Neural crest cell (in vitro differentiated cells): ENCODE measurements at regions not wholly inside any gene's neighbourhood (a gene's known extent, or its start where the extent isn't known, plus 50 kb on each side); places are given as distances from the start of the nearest gene placed in this dataset.

Experiments
- DNase-seq: peaks from one replicate; pipeline ENCODE4 v3.0.0; 2021; ENCODE audit warnings: low read depth, mixed read lengths, low spot score
- H3K27ac Mint-ChIP-seq: one replicate; pipeline ENCODE4 v1.8.0; 2021; ENCODE audit warnings: mild to moderate bottlenecking, mixed read lengths; ENCODE audit not compliant: unreplicated experiment
- H3K27me3 Mint-ChIP-seq: 2 replicates; pipeline ENCODE4 v1.8.0; 2021; ENCODE audit warnings: low read depth, mild to moderate bottlenecking, mixed read lengths
- H3K36me3 Mint-ChIP-seq: 2 replicates; pipeline ENCODE4 v1.8.0; 2021; ENCODE audit warnings: low read depth, mild to moderate bottlenecking, mixed read lengths
- H3K4me1 Mint-ChIP-seq: 2 replicates; pipeline ENCODE4 v1.8.0; 2021; ENCODE audit warnings: mixed read lengths
- H3K4me3 Mint-ChIP-seq: one replicate; pipeline ENCODE4 v1.8.0; 2021; ENCODE audit warnings: mild to moderate bottlenecking, mixed read lengths
- H3K9me3 Mint-ChIP-seq: 2 replicates; pipeline ENCODE4 v1.8.0; 2021; ENCODE audit warnings: mixed read lengths
- TF ChIP-seq, protein P1 (sequence below): fragments of 200-600 bp; sonication (generic); conservative IDR thresholded peaks from 2 replicates; pipeline ENCODE4 v1.5.0; 2021; ENCODE audit warnings: antibody characterized with exemption, mild to moderate bottlenecking

DNA sequence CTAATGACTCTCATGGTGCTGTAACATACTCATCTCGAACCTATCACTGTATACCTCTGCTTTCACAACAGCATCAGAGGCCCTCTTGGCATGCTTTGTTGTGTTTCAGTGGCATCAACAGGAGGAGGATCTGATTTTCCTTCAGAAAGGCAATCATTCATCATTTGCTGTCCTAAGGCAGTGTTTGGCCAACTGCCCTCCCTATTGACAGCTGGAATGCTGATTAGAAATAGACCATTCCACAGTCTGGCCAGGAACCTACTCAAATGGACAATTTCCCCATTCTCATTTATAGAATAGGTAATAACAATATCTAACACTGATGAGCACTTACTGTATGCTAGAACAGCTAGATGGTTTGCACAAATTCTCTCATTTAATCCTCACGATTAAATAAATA, 310.6 kb upstream of the PTBP2 start:
- TF ChIP-seq, protein P1, sequence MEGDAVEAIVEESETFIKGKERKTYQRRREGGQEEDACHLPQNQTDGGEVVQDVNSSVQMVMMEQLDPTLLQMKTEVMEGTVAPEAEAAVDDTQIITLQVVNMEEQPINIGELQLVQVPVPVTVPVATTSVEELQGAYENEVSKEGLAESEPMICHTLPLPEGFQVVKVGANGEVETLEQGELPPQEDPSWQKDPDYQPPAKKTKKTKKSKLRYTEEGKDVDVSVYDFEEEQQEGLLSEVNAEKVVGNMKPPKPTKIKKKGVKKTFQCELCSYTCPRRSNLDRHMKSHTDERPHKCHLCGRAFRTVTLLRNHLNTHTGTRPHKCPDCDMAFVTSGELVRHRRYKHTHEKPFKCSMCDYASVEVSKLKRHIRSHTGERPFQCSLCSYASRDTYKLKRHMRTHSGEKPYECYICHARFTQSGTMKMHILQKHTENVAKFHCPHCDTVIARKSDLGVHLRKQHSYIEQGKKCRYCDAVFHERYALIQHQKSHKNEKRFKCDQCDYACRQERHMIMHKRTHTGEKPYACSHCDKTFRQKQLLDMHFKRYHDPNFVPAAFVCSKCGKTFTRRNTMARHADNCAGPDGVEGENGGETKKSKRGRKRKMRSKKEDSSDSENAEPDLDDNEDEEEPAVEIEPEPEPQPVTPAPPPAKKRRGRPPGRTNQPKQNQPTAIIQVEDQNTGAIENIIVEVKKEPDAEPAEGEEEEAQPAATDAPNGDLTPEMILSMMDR, result no peak
- DNase-seq, result no peak
- no peaks in the 10 kb centered on the region for H3K36me3 Mint-ChIP-seq
- H3K9me3 Mint-ChIP-seq, result no peaks in the 10 kb centered on the region
- no peaks in the 10 kb centered on the region for H3K4me1 Mint-ChIP-seq
- no peak overlapping the region for H3K4me3 Mint-ChIP-seq
- no peak overlapping the region for H3K27ac Mint-ChIP-seq
- no peaks in the 10 kb centered on the region for H3K27me3 Mint-ChIP-seq

DNA sequence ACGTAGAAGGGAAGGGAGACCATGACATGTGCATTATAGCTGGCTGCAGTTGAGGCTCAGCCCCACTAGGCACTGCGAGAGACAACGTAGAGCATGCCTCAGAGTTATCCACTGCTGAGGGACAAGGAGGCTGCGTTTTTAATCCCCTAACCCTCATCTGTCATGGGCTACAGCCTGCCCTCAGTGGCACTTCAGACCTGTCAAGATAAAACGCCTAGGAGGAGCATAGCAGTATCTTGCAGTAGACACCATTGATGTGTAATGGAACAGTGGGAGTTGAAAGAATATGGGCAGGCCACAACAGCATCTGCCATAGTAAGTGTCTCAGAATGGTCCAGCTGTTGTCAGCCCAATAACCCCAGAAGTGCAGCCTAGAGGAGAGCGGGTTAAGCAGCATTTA, 307.0 kb upstream of the PTBP2 start:
- H3K27me3 Mint-ChIP-seq, result no peaks in the 10 kb centered on the region
- TF ChIP-seq, protein P1, result no peak
- no peaks in the 10 kb centered on the region for H3K9me3 Mint-ChIP-seq
- DNase-seq, result no peak
- no peaks in the 10 kb centered on the region for H3K4me1 Mint-ChIP-seq
- no peak overlapping the region for H3K4me3 Mint-ChIP-seq
- H3K36me3 Mint-ChIP-seq, result no peaks in the 10 kb centered on the region
- no peak overlapping the region for H3K27ac Mint-ChIP-seq

DNA sequence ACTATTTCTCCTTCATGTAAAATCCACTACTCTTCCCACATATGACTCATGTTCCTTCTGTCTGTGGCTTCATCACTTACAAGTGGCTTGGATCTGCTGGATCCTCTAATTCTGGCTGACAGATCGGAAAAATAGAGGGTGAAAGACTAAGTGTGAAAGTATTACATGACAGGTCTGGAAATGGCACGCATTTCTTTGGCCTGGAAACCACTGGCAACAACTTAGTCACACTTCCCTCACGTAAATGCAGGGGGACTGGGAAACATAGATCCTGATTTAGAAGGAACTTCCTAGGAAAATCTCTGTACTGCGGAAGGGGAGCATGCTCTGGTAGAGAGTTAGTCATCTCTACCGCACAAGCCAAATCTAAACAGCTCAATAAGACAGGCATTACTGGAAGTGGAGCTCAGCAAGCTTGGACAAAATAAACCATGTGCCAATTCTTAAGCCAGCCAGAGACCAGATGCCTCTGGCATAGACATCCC, 305.4 kb upstream of the PTBP2 start:
- Mint-ChIP-seq H3K36me3 (no peaks in the 10 kb centered on the region), H3K4me3 (no peak overlapping the region), H3K27me3 (no peaks in the 10 kb centered on the region), H3K4me1 (no peaks in the 10 kb centered on the region), H3K9me3 (no peaks in the 10 kb centered on the region), H3K27ac (no peak overlapping the region)
- TF ChIP-seq, protein P1, result no peak
- no peak for DNase-seq

DNA sequence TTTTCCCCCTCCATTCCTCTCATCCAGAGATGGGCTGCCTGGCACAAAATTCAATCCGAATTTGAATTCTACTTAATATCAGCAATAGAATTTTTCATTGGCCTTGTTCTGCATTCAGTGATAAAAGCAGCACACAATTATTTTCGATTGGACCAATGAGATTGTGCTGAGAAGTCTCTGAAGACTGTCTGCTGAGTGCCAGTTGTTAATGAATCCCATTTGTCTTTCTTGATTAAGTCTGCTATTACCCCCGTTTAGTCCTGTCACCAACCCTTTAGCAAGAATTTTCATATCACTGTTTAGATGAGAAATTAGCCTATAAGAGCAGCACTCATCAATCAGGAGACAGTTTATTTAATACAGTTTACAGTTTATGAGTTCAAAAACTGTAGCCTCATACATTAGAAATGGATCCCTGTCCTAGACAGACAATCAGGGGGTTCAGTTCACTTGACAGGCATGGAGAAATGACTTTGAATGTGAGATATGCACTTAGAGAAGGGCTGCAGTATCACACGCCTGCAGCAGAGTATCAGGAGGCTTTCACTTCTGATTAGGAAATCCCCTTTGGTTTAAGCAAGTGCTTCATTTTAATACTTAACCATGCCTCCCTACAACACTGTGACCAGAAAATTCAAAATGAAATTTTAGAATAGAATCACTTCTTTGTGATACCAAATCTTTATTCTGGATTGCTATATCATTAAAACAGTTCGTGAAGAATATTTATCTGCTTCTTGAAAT, 304.7 kb upstream of the PTBP2 start:
- Mint-ChIP-seq H3K9me3 (no peaks in the 10 kb centered on the region), H3K27ac (no peak overlapping the region), H3K4me1 (no peaks in the 10 kb centered on the region), H3K27me3 (no peaks in the 10 kb centered on the region), H3K4me3 (no peak overlapping the region), H3K36me3 (no peaks in the 10 kb centered on the region)
- DNase-seq, result no peak
- TF ChIP-seq, protein P1, result no peak

DNA sequence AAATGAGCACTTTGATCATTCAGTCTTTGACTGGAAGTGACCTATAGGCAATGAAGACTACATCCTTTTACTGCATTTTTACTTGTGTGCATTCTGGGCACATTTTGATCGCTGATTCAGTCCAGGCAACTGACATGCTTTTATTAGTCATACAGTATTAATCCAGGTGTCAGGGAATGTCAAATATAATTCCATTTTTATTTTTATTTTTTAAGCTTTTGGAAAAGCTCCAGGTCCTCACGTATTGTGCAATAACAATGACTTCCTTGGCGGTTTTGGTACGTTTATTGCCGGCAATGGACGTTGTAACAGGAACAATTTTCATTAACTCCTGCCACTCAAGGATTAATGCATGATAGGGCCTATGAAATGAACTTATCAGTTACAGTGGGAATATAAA, 302.6 kb upstream of the PTBP2 start:
- H3K4me1 Mint-ChIP-seq, result no peaks in the 10 kb centered on the region
- H3K36me3 Mint-ChIP-seq, result no peaks in the 10 kb centered on the region
- H3K27me3 Mint-ChIP-seq, result no peaks in the 10 kb centered on the region
- DNase-seq, result no peak
- no peak overlapping the region for H3K27ac Mint-ChIP-seq
- no peaks in the 10 kb centered on the region for H3K9me3 Mint-ChIP-seq
- TF ChIP-seq, protein P1, result no peak
- H3K4me3 Mint-ChIP-seq, result no peak overlapping the region
